T-cell (primary cell): ENCODE measurements at regions not wholly inside any gene's neighbourhood (a gene's known extent, or its start where the extent isn't known, plus 50 kb on each side); places are given as distances from the start of the nearest gene placed in this dataset.
"Not testable (repeated sequence)": the region's sequence is repeated elsewhere in the genome, so short reads cannot be mapped to it uniquely, and the experiment has no call there.

Experiments
- ATAC-seq, 4 experiments: fragments of 200-7000 bp in 3 of 4; fragments of 150-1000 bp in 1 of 4; cut with Tn5 transposase; replicated peaks in 1 of 4; 1 replicate in 3 of 4; 2 replicates in 1 of 4; pipeline ENCODE4 v1.10.0; 2021; ENCODE audit warnings: moderate library complexity in 3 of 4, mild to moderate bottlenecking in 2 of 4, moderate number of reproducible peaks in 1 of 4
- CTCF ChIA-PET, 2 donors: fragments of 300-600 bp; sonication (Branson Sonifier 250); formaldehyde crosslinking; loops; one replicate each; lab custom pipeline; 2022; ENCODE audit warnings: antibody characterized with exemption in 2 of 2; lab: Charles Lee
- POLR2A ChIA-PET, 2 donors: fragments of 300-600 bp; sonication (Branson Sonifier 250); formaldehyde crosslinking; loops; one replicate each; lab custom pipeline; 2022; ENCODE audit warnings: antibody characterized with exemption in 2 of 2; lab: Charles Lee
- DNase-seq, 35 experiments: peaks; one replicate each; pipeline versions ENCODE4 v3.0.0 to v3.0.0-alpha.2; 2013 to 2023
- H3K27ac ChIP-seq: one replicate; pipeline ENCODE4 v1.5.1; 2013; ENCODE audit warnings: low read length
- H3K27me3 ChIP-seq, 2 experiments: replicated peaks in 1 of 2; 1 replicate in 1 of 2; 2 replicates in 1 of 2; pipeline versions ENCODE4 v1.6.1 to v1.7.0; 2013; ENCODE audit warnings: low read length in 1 of 2, mixed read lengths in 1 of 2; ENCODE audit not compliant: control insufficient read depth in 2 of 2, insufficient read depth in 2 of 2; ENCODE audit errors: extremely low read depth in 1 of 2
- H3K36me3 ChIP-seq, 2 donors: 1 replicate in 1 of 2; 2 replicates in 1 of 2; pipeline versions ENCODE4 v1.6.1 to v1.7.0; 2013; ENCODE audit warnings: low read length in 1 of 2; ENCODE audit not compliant: control insufficient read depth in 2 of 2, insufficient read depth in 1 of 2; ENCODE audit errors: extremely low read depth in 1 of 2
- H3K4me1 ChIP-seq, 2 experiments: 1 replicate in 1 of 2; 2 replicates in 1 of 2; pipeline versions ENCODE4 v1.6.1 to v1.7.0; 2013; ENCODE audit warnings: low read length in 2 of 2, mixed read lengths in 1 of 2; ENCODE audit not compliant: insufficient read depth in 2 of 2, control insufficient read depth in 1 of 2; ENCODE audit errors: extremely low read depth in 1 of 2
- H3K4me3 ChIP-seq, 2 donors: 1 replicate in 1 of 2; 2 replicates in 1 of 2; pipeline versions ENCODE4 v1.5.1 to v1.7.0; 2013; ENCODE audit warnings: mild to moderate bottlenecking in 2 of 2, low read length in 1 of 2, moderate library complexity in 1 of 2; ENCODE audit not compliant: control insufficient read depth in 1 of 2; ENCODE audit errors: extremely low read depth in 1 of 2
- H3K9me3 ChIP-seq: 2 replicates; pipeline ENCODE4 v1.7.0; 2013
- H3K27ac Mint-ChIP-seq, 2 donors: one replicate each; pipeline ENCODE4 v1.8.0; 2020 to 2021; ENCODE audit warnings: mild to moderate bottlenecking in 2 of 2, mixed read lengths in 2 of 2
- H3K27me3 Mint-ChIP-seq, 2 donors: one replicate each; pipeline ENCODE4 v1.8.0; 2021 to 2022; ENCODE audit warnings: mixed read lengths in 2 of 2
- H3K36me3 Mint-ChIP-seq: one replicate; pipeline ENCODE4 v1.8.0; 2021; ENCODE audit warnings: mixed read lengths
- H3K4me1 Mint-ChIP-seq, 3 donors: one replicate each; pipeline ENCODE4 v1.8.0; 2020 to 2022; ENCODE audit warnings: mixed read lengths in 3 of 3, mild to moderate bottlenecking in 1 of 3
- H3K4me3 Mint-ChIP-seq, 3 donors: one replicate each; pipeline ENCODE4 v1.8.0; 2020 to 2022; ENCODE audit warnings: mild to moderate bottlenecking in 3 of 3, mixed read lengths in 3 of 3, moderate library complexity in 3 of 3
- H3K9me3 Mint-ChIP-seq, 3 donors: one replicate each; pipeline ENCODE4 v1.8.0; 2020 to 2022; ENCODE audit warnings: mixed read lengths in 3 of 3
- WGBS: methylation state at CpG from one replicate; pipeline ENCODE4 v1.1.5; 2013; ENCODE audit warnings: missing lambda C conversion rate; ENCODE audit not compliant: insufficient coverage; 5-methylcytosine and 5-hydroxymethylcytosine counted together

GRCh38 chr4:131348263-131348662 is 1800.8 kb upstream of the PCDH10 start:
- H3K4me1 Mint-ChIP-seq = no peaks in the 10 kb centered on the region
- CTCF ChIA-PET = no interaction called here
- H3K36me3 ChIP-seq = no peaks in the 10 kb centered on the region

GRCh38 chr4:131352371-131352770 is 1796.7 kb upstream of the PCDH10 start:
- H3K9me3 ChIP-seq, H3K27ac ChIP-seq, POLR2A ChIA-PET, H3K36me3 Mint-ChIP-seq, H3K27me3 Mint-ChIP-seq, CTCF ChIA-PET, H3K4me3 Mint-ChIP-seq, H3K27me3 ChIP-seq, H3K4me3 ChIP-seq, H3K27ac Mint-ChIP-seq, H3K36me3 ChIP-seq, H3K4me1 Mint-ChIP-seq, ATAC-seq, DNase-seq, H3K4me1 ChIP-seq: not testable (repeated sequence)
- 95% methylated on average over 19 of the region's 19 CpGs for WGBS
- H3K9me3 Mint-ChIP-seq = peaks cover 4 to 19% (median 8%) of the 10 kb centered on the region in 3 donors

More at GRCh38 chr4:131348263-131348662, 1800.8 kb upstream of the PCDH10 start:
- Mint-ChIP-seq H3K9me3 (peaks cover under 1 to 20% (median 10%) of the 10 kb centered on the region in 3 donors), H3K27me3 (no peaks in the 10 kb centered on the region), H3K36me3 (no peaks in the 10 kb centered on the region), H3K4me3 (no peak overlapping the region), H3K27ac (no peak overlapping the region)
- H3K4me3 ChIP-seq = no peak overlapping the region
- POLR2A ChIA-PET = no interaction called here
- no peaks in the 10 kb centered on the region for H3K27me3 ChIP-seq
- no peak for ATAC-seq
- no peak for DNase-seq
- no peaks in the 10 kb centered on the region for H3K9me3 ChIP-seq
- no peak overlapping the region for H3K27ac ChIP-seq
- no CpG with 5 or more reads among the region's 2 CpGs for WGBS
- H3K4me1 ChIP-seq = no peaks in the 10 kb centered on the region

- no peaks in the 10 kb centered on the region for H3K27me3 Mint-ChIP-seq
- H3K9me3 Mint-ChIP-seq = peaks cover 0 to 6% (median 0%) of the 10 kb centered on the region in 3 donors
- H3K9me3 ChIP-seq = no peaks in the 10 kb centered on the region
- no peaks in the 10 kb centered on the region for H3K27me3 ChIP-seq
- WGBS = 76% methylated on average over 2 of the region's 3 CpGs
- no peak overlapping the region for H3K27ac ChIP-seq
- no peak overlapping the region for H3K27ac Mint-ChIP-seq
- DNase-seq = no peak
- no peak overlapping the region for H3K4me3 ChIP-seq
- no peaks in the 10 kb centered on the region for H3K36me3 Mint-ChIP-seq
- no peak for ATAC-seq
- ChIA-PET POLR2A (no interaction called here), CTCF (no interaction called here)
- H3K4me3 Mint-ChIP-seq = no peak overlapping the region
- no peaks in the 10 kb centered on the region for H3K36me3 ChIP-seq
- no peaks in the 10 kb centered on the region for H3K4me1 ChIP-seq
- no peaks in the 10 kb centered on the region for H3K4me1 Mint-ChIP-seq
These were observed 1782.4 kb upstream of the PCDH10 start for GRCh38 chr4:131366714-131367113.

GRCh38 chr4:131367441-131367840 is 1781.7 kb upstream of the PCDH10 start:
- CTCF ChIA-PET = no interaction called here
- Histone ChIP-seq H3K27me3 (no peaks in the 10 kb centered on the region), H3K27ac (no peak overlapping the region), H3K36me3 (no peaks in the 10 kb centered on the region), H3K4me3 (no peak overlapping the region), H3K9me3 (no peaks in the 10 kb centered on the region), H3K4me1 (no peaks in the 10 kb centered on the region)
- Mint-ChIP-seq H3K27ac (no peak overlapping the region), H3K27me3 (no peaks in the 10 kb centered on the region), H3K9me3 (peaks cover 0 to 10% (median 7%) of the 10 kb centered on the region in 3 donors), H3K4me3 (no peak overlapping the region), H3K4me1 (no peaks in the 10 kb centered on the region), H3K36me3 (no peaks in the 10 kb centered on the region)
- no CpG with 5 or more reads among the region's 2 CpGs for WGBS
- DNase-seq (no peak), ATAC-seq (no peak)
- POLR2A ChIA-PET = no interaction called here

GRCh38 chr4:131370846-131371245 is 1778.2 kb upstream of the PCDH10 start:
- Histone ChIP-seq H3K4me1 (no peaks in the 10 kb centered on the region), H3K27ac (no peak overlapping the region), H3K9me3 (no peaks in the 10 kb centered on the region), H3K36me3 (no peaks in the 10 kb centered on the region), H3K27me3 (no peaks in the 10 kb centered on the region), H3K4me3 (no peak overlapping the region)
- no peak overlapping the region for H3K27ac Mint-ChIP-seq
- CTCF ChIA-PET = no interaction called here
- no peak overlapping the region for H3K4me3 Mint-ChIP-seq
- POLR2A ChIA-PET = no interaction called here
- H3K9me3 Mint-ChIP-seq = peaks cover 0 to 14% (median 10%) of the 10 kb centered on the region in 3 donors
- H3K4me1 Mint-ChIP-seq = no peaks in the 10 kb centered on the region
- ATAC-seq (no peak), DNase-seq (no peak)
- H3K27me3 Mint-ChIP-seq = no peaks in the 10 kb centered on the region
- no peaks in the 10 kb centered on the region for H3K36me3 Mint-ChIP-seq

- CTCF ChIA-PET = no interaction called here
- no peak overlapping the region for H3K27ac Mint-ChIP-seq
- Histone ChIP-seq H3K27me3 (no peaks in the 10 kb centered on the region), H3K9me3 (no peaks in the 10 kb centered on the region), H3K36me3 (no peaks in the 10 kb centered on the region), H3K4me3 (no peak overlapping the region), H3K4me1 (no peaks in the 10 kb centered on the region), H3K27ac (no peak overlapping the region)
- H3K4me3 Mint-ChIP-seq = no peak overlapping the region
- H3K36me3 Mint-ChIP-seq = no peaks in the 10 kb centered on the region
- DNase-seq = no peak
- ATAC-seq = no peak
- POLR2A ChIA-PET = no interaction called here
- peaks cover 7 to 13% (median 12%) of the 10 kb centered on the region in 3 donors for H3K9me3 Mint-ChIP-seq
- no CpG with 5 or more reads among the region's 2 CpGs for WGBS
- H3K4me1 Mint-ChIP-seq = no peaks in the 10 kb centered on the region
- no peaks in the 10 kb centered on the region for H3K27me3 Mint-ChIP-seq
These were observed 1768.0 kb upstream of the PCDH10 start for GRCh38 chr4:131381055-131381454.

- no peaks in the 10 kb centered on the region for H3K27me3 ChIP-seq
- H3K27me3 Mint-ChIP-seq = no peaks in the 10 kb centered on the region
- no peaks in the 10 kb centered on the region for H3K36me3 ChIP-seq
- H3K9me3 ChIP-seq = no peaks in the 10 kb centered on the region
- CTCF ChIA-PET = no interaction called here
- H3K36me3 Mint-ChIP-seq = no peaks in the 10 kb centered on the region
- no CpG with 5 or more reads among the region's 4 CpGs for WGBS
- POLR2A ChIA-PET = no interaction called here
- H3K4me3 Mint-ChIP-seq = no peak overlapping the region
- no peak for ATAC-seq
- H3K9me3 Mint-ChIP-seq = peaks cover 12 to 16% (median 13%) of the 10 kb centered on the region in 3 donors
- H3K4me1 Mint-ChIP-seq = no peaks in the 10 kb centered on the region
- no peak overlapping the region for H3K27ac ChIP-seq
- H3K27ac Mint-ChIP-seq = no peak overlapping the region
- no peaks in the 10 kb centered on the region for H3K4me1 ChIP-seq
- no peak overlapping the region for H3K4me3 ChIP-seq
- DNase-seq = no peak
These were observed 1766.3 kb upstream of the PCDH10 start for GRCh38 chr4:131382839-131383238.
